SK-N-MC (cell line): ENCODE measurements at regions not wholly inside any gene's neighbourhood (a gene's known extent, or its start where the extent isn't known, plus 50 kb on each side); places are given as distances from the start of the nearest gene placed in this dataset.

Experiments used
- DNase-seq: peaks from one replicate; pipeline ENCODE4 v3.0.0-alpha.2; 2011; ENCODE audit warnings: low read depth, low spot score
- H3K27ac ChIP-seq: fragments of 200-600 bp; sonication (generic); 2 replicates; pipeline ENCODE4 v1.5.1; 2016; ENCODE audit warnings: mixed run types
- H3K36me3 ChIP-seq: fragments of 200-600 bp; sonication (generic); 2 replicates; pipeline ENCODE4 v1.6.1; 2017; ENCODE audit warnings: antibody characterized with exemption, low read length, mixed read lengths; ENCODE audit not compliant: insufficient read depth
- H3K4me3 ChIP-seq: fragments of 200-600 bp; sonication (generic); 2 replicates; pipeline ENCODE4 v1.5.1; 2016
- H3K9ac ChIP-seq: fragments of 200-600 bp; sonication (generic); 2 replicates; pipeline ENCODE4 v1.8.0; 2017; ENCODE audit warnings: mixed run types, mixed read lengths; ENCODE audit not compliant: insufficient read length
- H3K9me3 ChIP-seq: fragments of 200-600 bp; sonication (generic); 2 replicates; pipeline ENCODE4 v1.6.1; 2017; ENCODE audit warnings: low read depth, mild to moderate bottlenecking, antibody characterized with exemption, low read length, moderate library complexity, mixed read lengths
- EZH2 ChIP-seq: fragments of 200-600 bp; sonication (generic); IDR thresholded peaks from one replicate; pipeline ENCODE4 v1.6.1; 2017; ENCODE audit warnings: antibody characterized with exemption
- FOXP2 ChIP-seq: optimal IDR thresholded peaks from 2 replicates; pipeline ENCODE3; 2011; ENCODE audit warnings: mild to moderate bottlenecking, moderate library complexity; ENCODE audit not compliant: insufficient read depth; ENCODE audit errors: extremely low read length, control extremely low read depth
- POLR2AphosphoS5 ChIP-seq: IDR thresholded peaks from 2 replicates; pipeline ENCODE4 v1.6.1; 2012; ENCODE audit warnings: mild to moderate bottlenecking, low read depth, low read length, borderline replicate concordance

- TF ChIP-seq EZH2 (no peak), POLR2AphosphoS5 (no peak), FOXP2 (no peak)
- Histone ChIP-seq H3K36me3 (no peaks in the 10 kb centered on the region), H3K4me3 (no peak overlapping the region), H3K9me3 (0 out of 2 replicates have a peak, but pooled peaks cover 5% of the 10 kb centered on the region), H3K27ac (no peak overlapping the region), H3K9ac (no peak overlapping the region)
- no peak for DNase-seq
Measured at GRCh38 chr3:106328224-106328623, 459.4 kb upstream of the CBLB start.

- no peak for DNase-seq
- Histone ChIP-seq H3K27ac (no peak overlapping the region), H3K9ac (no peak overlapping the region), H3K4me3 (no peak overlapping the region), H3K36me3 (no peaks in the 10 kb centered on the region), H3K9me3 (no peaks in the 10 kb centered on the region)
- TF ChIP-seq FOXP2 (no peak), POLR2AphosphoS5 (no peak), EZH2 (no peak)
Measured at GRCh38 chr3:106329521-106329920, 460.7 kb upstream of the CBLB start.

- TF ChIP-seq FOXP2 (no peak), POLR2AphosphoS5 (no peak), EZH2 (no peak)
- H3K27ac ChIP-seq, result no peak overlapping the region
- H3K36me3 ChIP-seq, result no peaks in the 10 kb centered on the region
- DNase-seq, result no peak
- no peaks in the 10 kb centered on the region for H3K9me3 ChIP-seq
- H3K9ac ChIP-seq, result no peak overlapping the region
- no peak overlapping the region for H3K4me3 ChIP-seq
Measured at GRCh38 chr3:106331636-106332035, 462.8 kb upstream of the CBLB start.

- no peaks in the 10 kb centered on the region for H3K36me3 ChIP-seq
- TF ChIP-seq EZH2 (no peak), POLR2AphosphoS5 (no peak), FOXP2 (no peak)
- no peak overlapping the region for H3K4me3 ChIP-seq
- no peaks in the 10 kb centered on the region for H3K9me3 ChIP-seq
- H3K27ac ChIP-seq, result no peak overlapping the region
- no peak for DNase-seq
- no peak overlapping the region for H3K9ac ChIP-seq
Measured at GRCh38 chr3:106332129-106332528, 463.3 kb upstream of the CBLB start.

- no peak for DNase-seq
- TF ChIP-seq EZH2 (no peak), FOXP2 (no peak), POLR2AphosphoS5 (no peak)
- no peaks in the 10 kb centered on the region for H3K36me3 ChIP-seq
- H3K9me3 ChIP-seq, result no peaks in the 10 kb centered on the region
- H3K9ac ChIP-seq, result no peak overlapping the region
- H3K4me3 ChIP-seq, result no peak overlapping the region
- H3K27ac ChIP-seq, result no peak overlapping the region
Measured at GRCh38 chr3:106332884-106333283, 464.1 kb upstream of the CBLB start.

- TF ChIP-seq EZH2 (no peak), POLR2AphosphoS5 (no peak), FOXP2 (no peak)
- Histone ChIP-seq H3K36me3 (no peaks in the 10 kb centered on the region), H3K27ac (no peak overlapping the region), H3K9me3 (no peaks in the 10 kb centered on the region), H3K4me3 (no peak overlapping the region), H3K9ac (no peak overlapping the region)
- no peak for DNase-seq
Measured at GRCh38 chr3:106333911-106334618, 465.3 kb upstream of the CBLB start.

GRCh38 chr3:106336619-106337018, 467.8 kb upstream of the CBLB start:
- no peak overlapping the region for H3K9ac ChIP-seq
- no peak overlapping the region for H3K4me3 ChIP-seq
- no peak for TF ChIP-seq POLR2AphosphoS5
- TF ChIP-seq EZH2, result no peak
- TF ChIP-seq FOXP2, result no peak
- no peaks in the 10 kb centered on the region for H3K9me3 ChIP-seq
- no peak overlapping the region for H3K27ac ChIP-seq
- no peak for DNase-seq
- no peaks in the 10 kb centered on the region for H3K36me3 ChIP-seq

- no peak overlapping the region for H3K27ac ChIP-seq
- TF ChIP-seq POLR2AphosphoS5 (no peak), FOXP2 (no peak), EZH2 (no peak)
- no peak for DNase-seq
- no peaks in the 10 kb centered on the region for H3K9me3 ChIP-seq
- no peak overlapping the region for H3K4me3 ChIP-seq
- H3K9ac ChIP-seq, result no peak overlapping the region
- H3K36me3 ChIP-seq, result no peaks in the 10 kb centered on the region
Measured at GRCh38 chr3:106337116-106337515, 468.3 kb upstream of the CBLB start.
